Karpas-422 (cell line): ENCODE measurements at regions not wholly inside any gene's neighbourhood (a gene's known extent, or its start where the extent isn't known, plus 50 kb on each side); places are given as distances from the start of the nearest gene placed in this dataset.

Source experiments
- DNase-seq: peaks from one replicate; pipeline ENCODE4 v3.0.0-alpha.2; 2015
- H2AFZ ChIP-seq: fragments of 200-600 bp; sonication (generic); 2 replicates; pipeline ENCODE4 v1.6.1; 2014; ENCODE audit warnings: antibody characterized with exemption, low read length, mixed read lengths
- H3K27ac ChIP-seq: fragments of 200-600 bp; sonication (generic); 2 replicates; pipeline ENCODE4 v1.5.1; 2014; ENCODE audit warnings: mild to moderate bottlenecking, low read length, moderate library complexity
- H3K27me3 ChIP-seq: fragments of 200-600 bp; sonication (generic); 2 replicates; pipeline ENCODE4 v1.6.1; 2014; ENCODE audit warnings: low read length, mixed read lengths
- H3K36me3 ChIP-seq: fragments of 200-600 bp; sonication (generic); 2 replicates; pipeline ENCODE4 v1.6.1; 2014; ENCODE audit warnings: low read length, mixed read lengths; ENCODE audit not compliant: insufficient read depth
- H3K4me1 ChIP-seq: fragments of 200-600 bp; sonication (generic); 2 replicates; pipeline ENCODE4 v1.6.1; 2014; ENCODE audit warnings: mild to moderate bottlenecking, low read length, mixed read lengths
- H3K4me2 ChIP-seq: fragments of 200-600 bp; sonication (generic); 2 replicates; pipeline ENCODE4 v1.6.1; 2014; ENCODE audit warnings: low read length, low read depth, mild to moderate bottlenecking; ENCODE audit not compliant: poor library complexity, severe bottlenecking
- H3K4me3 ChIP-seq: fragments of 200-600 bp; sonication (generic); 2 replicates; pipeline ENCODE4 v1.5.1; 2014; ENCODE audit warnings: mild to moderate bottlenecking, antibody characterized with exemption, low read length, mixed read lengths
- H3K79me2 ChIP-seq: fragments of 200-600 bp; sonication (generic); 2 replicates; pipeline ENCODE4 v1.6.1; 2014; ENCODE audit warnings: mild to moderate bottlenecking, low read length, mixed read lengths
- H3K9ac ChIP-seq: fragments of 200-600 bp; sonication (generic); 2 replicates; pipeline ENCODE4 v1.6.0; 2014; ENCODE audit warnings: low read length
- H3K9me2 ChIP-seq: fragments of 200-600 bp; sonication (generic), shearing (Covaris generic); replicated peaks from 2 replicates; pipeline ENCODE4 v1.6.0; 2014; ENCODE audit warnings: mild to moderate bottlenecking, low read length, moderate library complexity; ENCODE audit not compliant: insufficient read depth
- H3K9me3 ChIP-seq: fragments of 300-700, 200-600 bp; sonication (generic); 2 replicates; pipeline ENCODE4 v1.6.1; 2014; ENCODE audit warnings: low read length, mixed read lengths
- H4K20me1 ChIP-seq: fragments of 200-600 bp; sonication (generic); 2 replicates; pipeline ENCODE4 v1.6.1; 2014; ENCODE audit warnings: mild to moderate bottlenecking, antibody characterized with exemption, low read length, low read depth; ENCODE audit not compliant: insufficient read depth

DNA sequence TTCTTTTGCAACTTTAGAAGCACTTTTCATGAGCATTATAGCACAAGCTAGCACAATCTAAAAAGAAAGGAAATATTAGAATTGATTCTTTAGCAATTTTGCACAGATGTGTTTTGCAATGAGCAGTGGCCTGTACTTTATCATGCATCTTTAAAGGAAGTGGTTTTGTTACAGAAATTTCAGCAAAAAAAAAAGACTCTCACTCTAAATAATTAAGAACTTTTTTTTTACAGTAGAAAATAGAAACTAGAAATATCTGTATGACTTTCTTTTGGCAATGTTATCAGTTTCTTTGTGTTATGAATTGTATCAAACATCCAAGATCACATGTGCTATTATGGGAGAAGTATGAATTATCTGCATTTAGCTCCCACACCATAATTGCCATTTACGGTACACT lies 195.7 kb upstream of the KLF6 start:
- H3K36me3 ChIP-seq: no peaks in the 10 kb centered on the region
- no peak overlapping the region for H3K4me3 ChIP-seq
- no peaks in the 10 kb centered on the region for H3K9me3 ChIP-seq
- no peak overlapping the region for H3K27ac ChIP-seq
- no peak overlapping the region for H3K4me2 ChIP-seq
- peaks cover 19% of the 10 kb centered on the region for H3K4me1 ChIP-seq
- H4K20me1 ChIP-seq: no peaks in the 10 kb centered on the region
- H3K9me2 ChIP-seq: no peaks in the 10 kb centered on the region; the same call in 1 of the 2 replicates
- H2AFZ ChIP-seq: no peak overlapping the region
- H3K79me2 ChIP-seq: no peaks in the 10 kb centered on the region
- H3K27me3 ChIP-seq: peaks cover 6% of the 10 kb centered on the region; the same call in 1 of the 2 replicates
- H3K9ac ChIP-seq: no peak overlapping the region
- no peak for DNase-seq

- Histone ChIP-seq H3K79me2 (no peaks in the 10 kb centered on the region), H3K9me2 (no peaks in the 10 kb centered on the region; the same call in 1 of the 2 replicates), H4K20me1 (no peaks in the 10 kb centered on the region), H3K27me3 (peaks cover 9% of the 10 kb centered on the region; the same call in 1 of the 2 replicates), H3K36me3 (no peaks in the 10 kb centered on the region), H2AFZ (no peak overlapping the region), H3K27ac (no peak overlapping the region), H3K4me3 (no peak overlapping the region), H3K9me3 (no peaks in the 10 kb centered on the region), H3K9ac (no peak overlapping the region), H3K4me2 (no peak overlapping the region), H3K4me1 (peaks cover 19% of the 10 kb centered on the region)
- no peak for DNase-seq
Measured at GRCh38 chr10:3980144-3980543, 195.1 kb upstream of the KLF6 start.

GRCh38 chr10:3978761-3979160 lies 193.8 kb upstream of the KLF6 start:
- no peaks in the 10 kb centered on the region for H4K20me1 ChIP-seq
- H3K4me2 ChIP-seq: no peak overlapping the region
- no peaks in the 10 kb centered on the region; the same call in 1 of the 2 replicates for H3K9me2 ChIP-seq
- H2AFZ ChIP-seq: no peak overlapping the region
- no peaks in the 10 kb centered on the region for H3K9me3 ChIP-seq
- DNase-seq: no peak
- H3K79me2 ChIP-seq: no peaks in the 10 kb centered on the region
- H3K27ac ChIP-seq: no peak overlapping the region
- no peak overlapping the region for H3K4me3 ChIP-seq
- H3K27me3 ChIP-seq: peaks cover 9% of the 10 kb centered on the region; the same call in 1 of the 2 replicates
- H3K36me3 ChIP-seq: no peaks in the 10 kb centered on the region
- H3K4me1 ChIP-seq: peaks cover 19% of the 10 kb centered on the region
- no peak overlapping the region for H3K9ac ChIP-seq

- Histone ChIP-seq H3K9me3 (no peaks in the 10 kb centered on the region), H3K4me1 (peaks cover 19% of the 10 kb centered on the region), H3K4me2 (no peak overlapping the region), H3K79me2 (no peaks in the 10 kb centered on the region), H3K27me3 (peaks cover 9% of the 10 kb centered on the region; the same call in 1 of the 2 replicates), H3K27ac (no peak overlapping the region), H3K4me3 (no peak overlapping the region), H4K20me1 (no peaks in the 10 kb centered on the region), H2AFZ (no peak overlapping the region), H3K9me2 (no peaks in the 10 kb centered on the region; the same call in 1 of the 2 replicates), H3K36me3 (no peaks in the 10 kb centered on the region), H3K9ac (no peak overlapping the region)
- no peak for DNase-seq
Measured at GRCh38 chr10:3978174-3978573, 193.2 kb upstream of the KLF6 start.

GRCh38 chr10:3977761-3978160 lies 192.8 kb upstream of the KLF6 start:
- H3K9ac ChIP-seq: no peak overlapping the region
- H3K27ac ChIP-seq: no peak overlapping the region
- no peak overlapping the region for H2AFZ ChIP-seq
- no peaks in the 10 kb centered on the region for H3K36me3 ChIP-seq
- no peak for DNase-seq
- H3K9me3 ChIP-seq: no peaks in the 10 kb centered on the region
- H4K20me1 ChIP-seq: no peaks in the 10 kb centered on the region
- no peaks in the 10 kb centered on the region; the same call in 1 of the 2 replicates for H3K9me2 ChIP-seq
- no peak overlapping the region for H3K4me2 ChIP-seq
- peaks cover 19% of the 10 kb centered on the region for H3K4me1 ChIP-seq
- H3K79me2 ChIP-seq: no peaks in the 10 kb centered on the region
- H3K27me3 ChIP-seq: peaks cover 9% of the 10 kb centered on the region; the same call in 1 of the 2 replicates
- no peak overlapping the region for H3K4me3 ChIP-seq

GRCh38 chr10:3976718-3977117 lies 191.7 kb upstream of the KLF6 start:
- H3K9me2 ChIP-seq: no peaks in the 10 kb centered on the region; the same call in 1 of the 2 replicates
- H2AFZ ChIP-seq: no peak overlapping the region
- no peaks in the 10 kb centered on the region for H3K36me3 ChIP-seq
- peak; percentile 55 for DNase-seq
- H3K79me2 ChIP-seq: no peaks in the 10 kb centered on the region
- no peak overlapping the region for H3K9ac ChIP-seq
- no peaks in the 10 kb centered on the region for H3K9me3 ChIP-seq
- no peak overlapping the region for H3K27ac ChIP-seq
- peak overlapping the region; percentile 49 for H3K4me2 ChIP-seq
- H3K4me3 ChIP-seq: no peak overlapping the region
- H3K27me3 ChIP-seq: peaks cover 9% of the 10 kb centered on the region; the same call in 1 of the 2 replicates
- H3K4me1 ChIP-seq: peaks cover 19% of the 10 kb centered on the region
- H4K20me1 ChIP-seq: no peaks in the 10 kb centered on the region

GRCh38 chr10:3976171-3976570 lies 191.2 kb upstream of the KLF6 start:
- H4K20me1 ChIP-seq: no peaks in the 10 kb centered on the region
- H3K9me2 ChIP-seq: no peaks in the 10 kb centered on the region; the same call in 1 of the 2 replicates
- H3K27me3 ChIP-seq: peaks cover 9% of the 10 kb centered on the region; the same call in 1 of the 2 replicates
- no peak overlapping the region for H3K27ac ChIP-seq
- H3K9me3 ChIP-seq: no peaks in the 10 kb centered on the region
- no peak overlapping the region for H3K4me3 ChIP-seq
- no peak overlapping the region for H3K9ac ChIP-seq
- peaks cover 19% of the 10 kb centered on the region for H3K4me1 ChIP-seq
- no peak overlapping the region for H2AFZ ChIP-seq
- DNase-seq: no peak
- no peaks in the 10 kb centered on the region for H3K36me3 ChIP-seq
- no peaks in the 10 kb centered on the region for H3K79me2 ChIP-seq
- no peak overlapping the region for H3K4me2 ChIP-seq

- H3K9ac ChIP-seq: no peak overlapping the region
- no peaks in the 10 kb centered on the region for H3K9me3 ChIP-seq
- H3K36me3 ChIP-seq: no peaks in the 10 kb centered on the region
- no peaks in the 10 kb centered on the region; the same call in 1 of the 2 replicates for H3K9me2 ChIP-seq
- no peak for DNase-seq
- peaks cover 9% of the 10 kb centered on the region; the same call in 1 of the 2 replicates for H3K27me3 ChIP-seq
- no peak overlapping the region for H3K27ac ChIP-seq
- H3K4me3 ChIP-seq: no peak overlapping the region
- H4K20me1 ChIP-seq: no peaks in the 10 kb centered on the region
- H2AFZ ChIP-seq: no peak overlapping the region
- H3K4me2 ChIP-seq: no peak overlapping the region
- H3K4me1 ChIP-seq: peaks cover 12% of the 10 kb centered on the region
- H3K79me2 ChIP-seq: no peaks in the 10 kb centered on the region
Measured at GRCh38 chr10:3975016-3975415, 190.0 kb upstream of the KLF6 start.
